Heart right ventricle (tissue), 16 donors: ENCODE measurements at regions not wholly inside any gene's neighbourhood (a gene's known extent, or its start where the extent isn't known, plus 50 kb on each side); places are given as distances from the start of the nearest gene placed in this dataset.

Experiments used
- ATAC-seq, 8 donors: fragments of 200-7000 bp; cut with Tn5 transposase; one replicate each; pipeline ENCODE4 v1.9.1; 2020; ENCODE audit warnings: mild to moderate bottlenecking in 8 of 8, moderate library complexity in 8 of 8, moderate number of reproducible peaks in 1 of 8
- DNase-seq, 2 donors: peaks; one replicate each; pipeline ENCODE4 v3.0.0-alpha.2; 2020
- H3K27ac ChIP-seq, 10 donors: fragments of 200-600 bp; sonication (generic) in 2 of 10; one replicate each; pipeline versions ENCODE4 v1.5.0 to v1.8.0; 2020 to 2022; ENCODE audit warnings: mild to moderate bottlenecking in 3 of 10
- H3K27me3 ChIP-seq, 7 donors: fragments of 200-600 bp; one replicate each; pipeline ENCODE4 v1.8.0; 2021 to 2022; ENCODE audit warnings: mild to moderate bottlenecking in 2 of 7
- H3K36me3 ChIP-seq, 9 donors: fragments of 200-600 bp; sonication (generic) in 1 of 9; one replicate each; pipeline versions ENCODE4 v1.5.0 to v1.8.0; 2020 to 2022; ENCODE audit warnings: mild to moderate bottlenecking in 2 of 9
- H3K4me1 ChIP-seq, 9 donors: fragments of 200-600 bp; sonication (generic) in 1 of 9; one replicate each; pipeline versions ENCODE4 v1.5.0 to v1.8.0; 2020 to 2022; ENCODE audit warnings: mild to moderate bottlenecking in 4 of 9
- H3K4me3 ChIP-seq, 10 donors: fragments of 200-600 bp; sonication (generic) in 2 of 10; one replicate each; pipeline versions ENCODE4 v1.5.0 to v1.8.0; 2020 to 2022; ENCODE audit warnings: mild to moderate bottlenecking in 7 of 10, moderate library complexity in 2 of 10
- H3K9me3 ChIP-seq, 11 donors: fragments of 200-600 bp in 10 of 11; sonication (generic) in 2 of 11; one replicate each; pipeline versions ENCODE4 v1.5.0 to v1.8.0; 2013 to 2022; ENCODE audit warnings: mild to moderate bottlenecking in 2 of 11, control low read depth in 1 of 11, moderate library complexity in 1 of 11
- CTCF ChIP-seq, 9 donors: fragments of 200-600 bp; sonication (generic) in 2 of 9; IDR thresholded peaks; one replicate each; pipeline versions ENCODE4 v1.5.0 to v1.8.0; 2021 to 2022; ENCODE audit warnings: antibody characterized with exemption in 9 of 9, mild to moderate bottlenecking in 5 of 9, moderate library complexity in 1 of 9
- WGBS, 2 donors: extraction: QIAGEN DNeasy Blood & Tissue Kit; methylation state at CpG; one replicate each; pipeline ENCODE4 v1.1.7; 2013; ENCODE audit warnings: inconsistent platforms in 1 of 2; 5-methylcytosine and 5-hydroxymethylcytosine counted together
- intact Hi-C, 10 donors: fragments of 100-400 bp; cut with DNase I; formaldehyde crosslinking; loops; one replicate each; pipeline versions ENCODE4 v1.11.1 to v1.14.2; 2022
- donor health status: Arrhythmogenic right ventricular cardiomyopathy.
- donor health status: ischemic (EF 13 %, LVEDD 7.1; RV severe dilation, severe dysfunction).
- donor health status: healthy with polysubstance abuse.
- donor health status: DM: no; HTN: yes; CAD: no.
- donor health status: DM: no; HTN: no; CAD: no.
- donor health status: ischemic (EF 25% LVEDD 6.9; RV normal size, moderate dysfunction).
- donor health status: ischemic (EF 25% LVEDD 5.7; RV mildly dilated, moderate dysfunction).
- donor health status: healthy.
- donor health status: DM: yes; HTN: yes; CAD: no.
- donor health status: Ischemic cardiomyopathy.
- donor health status: ischemic (EF 35%, LVEDD 5.7; RV mildly dilated, moderate dysfunction).
- donor health status: nonischemic (EF 11% LVEDD 7.7; RV severe dilation, severe dysfunction).
- donor health status: DM: yes; HTN: yes; CAD: no.
- donor health status: PGD.
- donor health status: ischemic (EF 29% LVEDD 5.4; RV normal size, mild dysfunction).
- donor health status: nonischemic (EF 23%, LVEDD 6.1; RV moderate dilation, normal function).

GRCh38 chrX:38505583-38505982 lies 55.8 kb upstream of the TSPAN7 start:
- 79 to 88% methylated on average over 1 of the region's 1 CpG for WGBS, 2 donors
- H3K36me3 ChIP-seq, result no peaks in the 10 kb centered on the region
- peaks cover 0 to 22% (median 0%) of the 10 kb centered on the region in 7 donors for H3K27me3 ChIP-seq
- TF ChIP-seq CTCF (IDR thresholded peaks at IDR 0.05), result no peak
- H3K27ac ChIP-seq, result no peak overlapping the region
- intact Hi-C loops, result no loop called here
- ATAC-seq (no peak), DNase-seq (no peak)
- no peaks in the 10 kb centered on the region for H3K4me1 ChIP-seq
- peaks cover 0 to 20% (median 8%) of the 10 kb centered on the region in 11 donors for H3K9me3 ChIP-seq
- no peak overlapping the region for H3K4me3 ChIP-seq
